Astrocyte of the spinal cord (primary cell): ENCODE measurements at regions not wholly inside any gene's neighbourhood (a gene's known extent, or its start where the extent isn't known, plus 50 kb on each side); places are given as distances from the start of the nearest gene placed in this dataset.
A peak's percentile ranks its signal among the peaks of the same experiment; 100 is the strongest.

Experiments
- DNase-seq: peaks from one replicate; pipeline ENCODE4 v3.0.0; 2011; ENCODE audit warnings: low read depth, low spot score
- H3K4me3 ChIP-seq: 2 replicates; pipeline ENCODE4 v1.5.1; 2011; ENCODE audit warnings: low read depth, mild to moderate bottlenecking, low read length, moderate library complexity
- CTCF ChIP-seq: IDR thresholded peaks from 2 replicates; pipeline ENCODE4 v1.5.1; 2012; ENCODE audit warnings: low read depth, mild to moderate bottlenecking, low read length, inconsistent platforms
- in situ Hi-C: cut with HindIII; loops from 2 replicates; pipeline ENCODE4 v1.10.0; 2017; ENCODE audit warnings: low sequenced_read_pairs

GRCh38 chr3:168983046-168983445 is 680.5 kb downstream of the MECOM start:
- no peak for DNase-seq
- H3K4me3 ChIP-seq = no peak overlapping the region
- no peak for TF ChIP-seq CTCF
- in situ Hi-C loops = no loop called here

GRCh38 chr3:168981396-168981795 is 682.1 kb downstream of the MECOM start:
- in situ Hi-C loops = no loop called here
- no peak for TF ChIP-seq CTCF
- no peak overlapping the region for H3K4me3 ChIP-seq
- DNase-seq = no peak

GRCh38 chr3:168977716-168978374 is 685.7 kb downstream of the MECOM start:
- in situ Hi-C loops = no loop called here
- DNase-seq = peak; percentile 59
- TF ChIP-seq CTCF = no peak
- H3K4me3 ChIP-seq = no peak overlapping the region

- no peak overlapping the region for H3K4me3 ChIP-seq
- no peak for TF ChIP-seq CTCF
- DNase-seq = no peak
- in situ Hi-C loops = no loop called here
These were observed 686.5 kb downstream of the MECOM start for GRCh38 chr3:168976969-168977368.

GRCh38 chr3:168975576-168975975 is 687.9 kb downstream of the MECOM start:
- no peak overlapping the region for H3K4me3 ChIP-seq
- in situ Hi-C loops = no loop called here
- no peak for DNase-seq
- TF ChIP-seq CTCF = no peak

GRCh38 chr3:168974617-168975403 is 688.7 kb downstream of the MECOM start:
- in situ Hi-C loops = no loop called here

More at GRCh38 chr3:168974617-168975403, 688.7 kb downstream of the MECOM start:
- no peak for DNase-seq
- no peak for TF ChIP-seq CTCF
- H3K4me3 ChIP-seq = no peak overlapping the region
